NCI-H187 (cell line): ENCODE measurements at regions not wholly inside any gene's neighbourhood (a gene's known extent, or its start where the extent isn't known, plus 50 kb on each side); places are given as distances from the start of the nearest gene placed in this dataset.

Experiments
- DNase-seq, 2 experiments: peaks; one replicate each; lab custom pipeline; 2025; lab: John Stamatoyannopoulos, UW

GRCh38 chr3:124542214-124542869 is 187.9 kb upstream of the UMPS start:
- DNase-seq: no peak

DNA sequence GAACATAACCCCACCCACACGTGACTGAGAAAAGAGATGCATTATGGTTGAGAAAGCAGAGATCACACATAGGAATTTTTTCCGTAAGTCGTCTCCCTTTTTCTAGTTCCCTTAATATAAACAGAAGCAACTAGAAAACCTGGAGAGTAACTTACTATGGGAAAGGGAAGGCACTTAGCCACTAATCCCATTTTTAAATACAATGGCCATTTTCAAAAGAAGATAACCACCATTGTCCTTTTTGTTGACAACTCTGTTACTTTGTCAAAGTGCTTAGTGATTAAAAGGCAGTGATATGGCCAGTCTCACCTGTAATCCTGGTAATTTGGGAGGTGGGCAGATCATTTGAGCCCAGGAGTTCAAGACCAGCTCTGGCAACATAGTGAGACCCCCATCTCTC is 184.4 kb upstream of the UMPS start:
- no peak for DNase-seq

DNA sequence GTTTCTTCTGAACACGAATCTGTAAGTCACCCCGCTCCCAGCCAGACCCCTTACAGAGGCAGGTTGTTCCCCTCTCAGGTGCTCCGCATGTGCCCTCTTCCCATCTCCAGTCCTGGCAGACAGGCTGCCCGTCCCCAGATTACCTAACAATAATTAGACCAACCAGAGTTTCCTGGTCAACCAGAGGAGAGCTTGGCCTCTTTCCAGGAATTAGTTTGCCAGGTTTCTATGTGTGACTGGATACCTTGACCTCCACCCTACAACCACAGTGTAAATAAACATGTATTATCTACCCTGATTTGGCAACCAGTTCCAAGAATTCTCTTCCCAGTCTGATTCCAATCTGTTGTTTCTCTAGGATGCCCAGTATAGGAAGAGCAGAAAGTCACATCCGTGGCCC is 178.0 kb upstream of the UMPS start:
- DNase-seq: no peak

GRCh38 chr3:124553178-124553577 is 177.1 kb upstream of the UMPS start:
- no peak for DNase-seq

- DNase-seq: no peak
Observed at GRCh38 chr3:124556636-124557035, 173.6 kb upstream of the UMPS start.

GRCh38 chr3:124557433-124558232 is 172.6 kb upstream of the UMPS start:
- no peak for DNase-seq

GRCh38 chr3:124558991-124559845 is 171.0 kb upstream of the UMPS start:
- DNase-seq: no peak

GRCh38 chr3:124559846-124560574 is 170.2 kb upstream of the UMPS start:
- DNase-seq: peak; percentile 25 to 29

- DNase-seq: no peak
Observed at GRCh38 chr3:124560666-124561215, 169.5 kb upstream of the UMPS start.

- no peak for DNase-seq
Observed at GRCh38 chr3:124562769-124563168, 167.5 kb upstream of the UMPS start.

DNA sequence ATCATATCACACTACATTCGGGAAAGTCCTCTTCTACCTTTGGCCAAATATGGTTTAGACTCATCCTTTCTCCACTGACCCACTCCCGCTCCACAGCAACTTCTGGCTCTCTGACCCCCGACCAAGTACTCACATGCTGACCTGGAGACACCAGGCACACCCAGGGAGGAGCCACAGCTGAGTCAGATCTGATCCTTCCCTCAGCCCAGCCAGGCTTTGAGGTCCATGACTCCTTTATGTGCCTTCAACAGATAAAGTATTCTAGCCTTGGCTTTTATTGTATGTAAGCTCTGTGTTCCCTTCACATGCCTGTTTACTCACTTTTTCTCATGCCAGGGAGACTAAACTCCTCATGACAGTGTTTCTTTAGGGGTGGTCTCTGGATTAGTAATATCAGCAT is 166.9 kb upstream of the UMPS start:
- no peak for DNase-seq

DNA sequence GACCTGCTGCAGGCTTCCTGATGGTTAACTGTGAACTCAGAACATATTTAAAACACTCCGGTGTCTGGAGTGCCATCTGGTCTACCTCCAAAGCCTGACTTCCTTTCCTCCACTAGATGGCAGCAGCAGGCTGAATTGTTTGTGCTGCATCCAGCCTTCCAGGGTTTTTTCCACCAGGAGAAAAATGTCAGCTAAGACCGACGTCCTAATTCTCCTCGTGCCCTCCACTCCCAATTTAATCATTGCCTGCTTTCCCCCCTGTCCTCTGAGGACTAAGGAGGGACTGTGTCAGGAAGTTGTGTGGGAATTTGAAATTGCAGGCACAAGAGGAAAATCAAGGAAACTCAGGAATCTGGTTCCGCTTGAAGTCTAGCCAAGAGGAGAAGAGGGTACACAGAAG is 165.2 kb upstream of the UMPS start:
- peak; percentile 10 to 35 for DNase-seq

DNA sequence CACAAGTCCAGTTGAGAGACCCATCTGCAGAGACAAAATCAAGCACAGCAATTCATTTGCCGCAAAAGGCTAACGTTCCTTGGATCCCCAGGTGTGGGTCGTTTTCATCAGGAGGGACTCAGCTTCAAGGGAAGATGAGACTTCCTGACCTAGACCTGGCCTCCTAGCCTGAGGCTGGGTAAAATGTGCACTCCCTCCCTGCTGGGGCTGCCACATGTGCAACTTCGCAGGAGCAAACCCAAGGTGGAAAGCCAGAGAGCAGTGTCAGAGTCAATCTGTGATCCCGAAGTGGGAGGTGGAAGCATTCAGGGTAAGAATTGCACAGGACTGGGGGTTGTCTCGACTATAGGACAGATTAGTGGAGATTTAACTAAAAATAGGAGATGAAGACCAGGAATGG is 164.7 kb upstream of the UMPS start:
- DNase-seq: no peak

DNA sequence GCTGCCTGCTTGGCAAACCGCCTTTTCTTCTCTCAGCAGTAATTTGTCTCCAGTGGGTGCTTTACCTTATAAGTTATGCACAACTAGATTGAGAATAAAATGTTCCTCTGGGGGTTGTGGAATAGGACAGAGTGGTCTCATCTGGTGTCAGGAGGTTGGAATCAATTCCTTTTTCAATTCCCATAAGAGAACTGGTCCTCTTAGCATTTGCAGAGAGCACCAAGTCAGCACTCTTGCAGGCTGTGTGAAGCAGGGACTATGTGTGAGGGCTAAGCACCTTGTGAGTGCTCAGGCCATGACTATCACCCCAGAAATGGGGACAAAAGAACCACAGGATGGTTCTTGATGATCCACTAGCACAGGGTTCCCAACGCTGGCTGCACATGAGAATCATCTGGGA is 163.6 kb upstream of the UMPS start:
- DNase-seq: no peak

DNA sequence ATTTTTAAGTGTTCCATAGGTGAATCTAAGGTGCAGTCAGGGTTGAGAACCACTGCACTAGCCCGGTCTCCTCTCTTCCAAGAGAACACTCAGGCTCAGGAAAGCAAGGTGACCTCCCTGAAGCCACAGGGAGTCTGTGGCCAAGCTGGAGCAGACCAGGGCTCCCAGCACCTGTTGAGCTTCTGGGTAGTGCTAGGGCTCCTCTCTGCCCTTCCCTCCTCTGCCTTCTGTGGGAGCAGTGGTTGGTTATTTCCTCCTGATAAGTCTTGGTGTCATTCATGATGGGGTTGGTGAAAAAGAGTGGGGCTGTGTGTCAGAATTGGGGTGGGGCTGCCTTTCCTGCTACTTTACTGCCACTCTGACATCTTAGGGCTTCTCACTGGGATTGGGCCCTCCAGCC is 163.1 kb upstream of the UMPS start:
- DNase-seq: no peak

DNA sequence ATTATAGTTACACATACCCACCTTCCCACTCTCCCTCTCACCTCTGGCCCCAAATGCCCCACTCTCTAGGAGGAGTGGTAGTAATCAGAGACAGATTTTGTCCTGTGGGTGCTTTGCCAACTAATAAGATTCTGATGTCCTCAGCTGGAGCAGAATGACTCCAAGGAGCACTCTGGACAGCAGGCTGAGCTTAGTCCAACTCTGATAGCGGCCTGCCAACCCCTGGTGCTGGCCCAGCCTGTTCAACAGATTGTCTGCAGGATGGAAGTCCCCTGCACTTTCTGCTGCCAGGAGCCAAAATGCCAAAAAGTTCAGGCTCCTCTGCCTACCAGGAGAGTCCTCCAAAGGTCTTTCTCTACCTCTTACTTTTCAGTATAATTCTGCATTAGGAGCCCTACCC is 160.5 kb upstream of the UMPS start:
- no peak for DNase-seq

- no peak for DNase-seq
Observed at GRCh38 chr3:124570232-124570631, 160.0 kb upstream of the UMPS start.

- DNase-seq: no peak
Observed at GRCh38 chr3:124572851-124573405, 157.3 kb upstream of the UMPS start.

GRCh38 chr3:124574012-124574411 is 156.2 kb upstream of the UMPS start:
- no peak for DNase-seq

DNA sequence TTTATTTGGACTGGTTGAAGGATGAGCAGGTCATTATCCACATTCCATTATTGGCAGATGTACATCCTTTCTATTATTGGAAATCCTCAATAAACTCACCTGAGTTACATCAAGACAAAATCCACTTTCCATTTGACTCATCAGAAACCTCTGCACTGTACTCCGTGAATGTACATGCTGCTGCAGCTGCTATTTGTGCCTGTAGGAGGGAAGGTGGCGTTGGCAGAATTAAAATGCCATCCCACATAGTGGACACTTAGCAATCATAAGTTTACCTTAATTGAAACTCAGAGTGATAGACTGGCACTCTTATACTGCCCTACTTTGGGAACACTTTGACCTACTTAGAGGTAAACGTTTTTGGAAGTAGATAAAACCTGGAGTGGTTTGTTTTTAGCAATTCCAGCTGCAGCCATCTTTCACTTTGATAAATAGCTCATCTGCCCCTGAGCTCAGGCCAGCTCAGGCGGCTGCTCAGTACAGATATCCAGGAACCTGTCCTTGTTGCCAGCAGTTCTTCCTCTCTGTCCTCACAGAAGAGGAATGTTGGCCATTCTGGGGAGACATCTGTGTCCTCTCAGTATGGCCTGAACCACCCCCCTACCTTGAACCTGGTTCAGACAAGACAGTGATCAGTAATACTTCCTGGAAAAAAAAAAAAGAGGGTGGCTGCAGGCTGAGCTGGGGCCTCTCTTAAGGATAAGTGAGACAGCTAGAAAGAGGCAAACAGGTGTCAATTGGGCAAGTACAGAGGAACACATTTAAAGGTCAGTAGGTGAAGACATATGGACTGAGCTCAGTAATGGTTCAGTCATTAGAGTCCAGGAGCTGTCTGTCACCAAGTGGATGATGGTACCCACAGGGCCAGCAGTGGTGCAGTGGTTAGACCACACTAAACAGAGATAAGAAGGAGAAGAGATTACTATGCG is 153.4 kb upstream of the UMPS start:
- DNase-seq: no peak
